Neural cell (in vitro differentiated cells): ENCODE measurements at regions not wholly inside any gene's neighbourhood (a gene's known extent, or its start where the extent isn't known, plus 50 kb on each side); places are given as distances from the start of the nearest gene placed in this dataset.

Experiments
- H2AFZ ChIP-seq: fragments of 200-600, 300-800 bp; sonication (generic), shearing (Covaris generic); 2 replicates; pipeline ENCODE4 v1.6.0; 2014; ENCODE audit warnings: low read depth, mild to moderate bottlenecking, antibody characterized with exemption, low read length, moderate library complexity
- H3F3A ChIP-seq: fragments of 200-600 bp; shearing (Covaris generic); 2 replicates; pipeline ENCODE4 v1.6.1; 2016; ENCODE audit warnings: mild to moderate bottlenecking, moderate library complexity, mixed read lengths, antibody characterized with exemption, low read length; ENCODE audit not compliant: insufficient read depth, poor library complexity, severe bottlenecking
- H3K27ac ChIP-seq: fragments of 200-600, 300-800 bp; sonication (generic), shearing (Covaris generic); 2 replicates; pipeline ENCODE4 v1.5.1; 2014; ENCODE audit warnings: mild to moderate bottlenecking, low read length, moderate library complexity
- H3K27me3 ChIP-seq: fragments of 300-800, 200-600 bp; sonication (generic), shearing (Covaris generic); 2 replicates; pipeline ENCODE4 v1.6.0; 2014; ENCODE audit warnings: mild to moderate bottlenecking, low read depth, low read length, moderate library complexity; ENCODE audit not compliant: insufficient read depth
- H3K36me3 ChIP-seq: fragments of 300-800, 200-600 bp; sonication (generic), shearing (Covaris generic); 2 replicates; pipeline ENCODE4 v1.5.1; 2014; ENCODE audit warnings: mild to moderate bottlenecking, antibody characterized with exemption, low read length, moderate library complexity; ENCODE audit not compliant: insufficient read depth
- H3K4me2 ChIP-seq: fragments of 300-800, 200-600 bp; sonication (generic), shearing (Covaris generic); 2 replicates; pipeline ENCODE4 v1.6.0; 2014; ENCODE audit warnings: mild to moderate bottlenecking, low read length
- H3K4me3 ChIP-seq: fragments of 300-800, 200-600 bp; sonication (generic), shearing (Covaris generic); 2 replicates; pipeline ENCODE4 v1.5.1; 2014; ENCODE audit warnings: mild to moderate bottlenecking, low read length, moderate library complexity
- H3K79me2 ChIP-seq: fragments of 200-600 bp; shearing (Covaris generic); replicated peaks from 2 replicates; pipeline ENCODE4 v1.6.0; 2014; ENCODE audit warnings: mild to moderate bottlenecking, low read length, moderate library complexity; ENCODE audit not compliant: insufficient read depth
- H3K9ac ChIP-seq: fragments of 300-800, 200-600 bp; sonication (generic), shearing (Covaris generic); 2 replicates; pipeline ENCODE4 v1.6.1; 2016; ENCODE audit warnings: mild to moderate bottlenecking, low read length, mixed read lengths
- H3K9me2 ChIP-seq: fragments of 200-600 bp; shearing (Covaris generic); 2 replicates; pipeline ENCODE4 v1.6.1; 2016; ENCODE audit warnings: mild to moderate bottlenecking, low read length, mixed read lengths; ENCODE audit not compliant: insufficient read depth
- H3K9me3 ChIP-seq: fragments of 200-600, 300-800 bp; sonication (generic), shearing (Covaris generic); 2 replicates; pipeline ENCODE4 v1.6.1; 2016; ENCODE audit warnings: mild to moderate bottlenecking, mixed run types, low read length, moderate library complexity, mixed read lengths
- H4K20me1 ChIP-seq: fragments of 200-600 bp; shearing (Covaris generic); 2 replicates; pipeline ENCODE4 v1.6.1; 2016; ENCODE audit warnings: mild to moderate bottlenecking, mixed run types; ENCODE audit not compliant: insufficient read depth
- EP300 ChIP-seq: fragments of 450-650 bp; conservative IDR thresholded peaks from 2 replicates; pipeline ENCODE4 v1.6.1; 2014; ENCODE audit warnings: antibody characterized with exemption, mild to moderate bottlenecking, moderate library complexity; ENCODE audit not compliant: poor library complexity, severe bottlenecking
- EZH2 ChIP-seq: fragments of 200-600, 300-800 bp; shearing (Covaris generic), sonication (generic); IDR thresholded peaks from 2 replicates; pipeline ENCODE4 v1.6.1; 2014; ENCODE audit warnings: antibody characterized with exemption, low read length, borderline replicate concordance, mild to moderate bottlenecking; ENCODE audit not compliant: insufficient read depth, poor library complexity, severe bottlenecking
- MXI1 ChIP-seq: fragments of 450-650 bp; conservative IDR thresholded peaks from 2 replicates; pipeline ENCODE4 v1.6.1; 2014; ENCODE audit warnings: antibody characterized with exemption, mild to moderate bottlenecking; ENCODE audit not compliant: poor library complexity, severe bottlenecking
- POLR2AphosphoS5 ChIP-seq: IDR thresholded peaks from 2 replicates; pipeline ENCODE4 v1.6.1; 2012
- RAD21 ChIP-seq: fragments of 450-650 bp; conservative IDR thresholded peaks from 2 replicates; pipeline ENCODE4 v1.6.1; 2014; ENCODE audit warnings: antibody characterized with exemption, mild to moderate bottlenecking, moderate library complexity
- SMC3 ChIP-seq: fragments of 450-650 bp; conservative IDR thresholded peaks from 2 replicates; pipeline ENCODE4 v1.6.1; 2014; ENCODE audit warnings: antibody characterized with exemption, mild to moderate bottlenecking, moderate library complexity; ENCODE audit not compliant: poor library complexity
- TAF1 ChIP-seq: IDR thresholded peaks from 2 replicates; pipeline ENCODE4 v1.6.1; 2012; ENCODE audit warnings: low read depth
- TF ChIP-seq, protein P1 (sequence below): IDR thresholded peaks from 2 replicates; pipeline ENCODE4 v1.6.1; 2012; ENCODE audit warnings: borderline replicate concordance
- TF ChIP-seq, protein P2 (sequence below): fragments of 450-650 bp; IDR thresholded peaks from 2 replicates; pipeline ENCODE4 v1.5.1; 2014; ENCODE audit warnings: antibody characterized with exemption, mild to moderate bottlenecking, moderate library complexity; ENCODE audit not compliant: poor library complexity, severe bottlenecking

DNA sequence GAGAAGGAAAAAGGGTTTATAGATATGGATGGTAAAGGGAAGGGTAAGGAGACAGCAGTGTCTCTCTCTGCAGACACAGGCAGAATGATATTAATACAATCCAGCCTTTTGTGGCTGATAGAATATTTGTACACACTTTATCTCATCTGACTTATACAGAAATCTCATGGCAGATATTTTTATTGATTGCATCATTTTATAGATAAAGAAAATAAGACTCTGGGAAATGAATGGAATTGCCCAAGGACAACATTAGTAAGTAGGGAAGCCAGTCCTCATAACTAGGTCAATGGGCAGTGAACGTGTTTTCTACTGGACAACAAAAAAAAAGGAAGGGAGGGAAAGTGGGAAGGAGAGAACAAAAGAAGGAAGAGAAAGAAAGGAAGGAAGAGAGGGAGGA lies 236.4 kb upstream of the EPHA4 start:
- H3K9me2 ChIP-seq = no peaks in the 10 kb centered on the region

DNA sequence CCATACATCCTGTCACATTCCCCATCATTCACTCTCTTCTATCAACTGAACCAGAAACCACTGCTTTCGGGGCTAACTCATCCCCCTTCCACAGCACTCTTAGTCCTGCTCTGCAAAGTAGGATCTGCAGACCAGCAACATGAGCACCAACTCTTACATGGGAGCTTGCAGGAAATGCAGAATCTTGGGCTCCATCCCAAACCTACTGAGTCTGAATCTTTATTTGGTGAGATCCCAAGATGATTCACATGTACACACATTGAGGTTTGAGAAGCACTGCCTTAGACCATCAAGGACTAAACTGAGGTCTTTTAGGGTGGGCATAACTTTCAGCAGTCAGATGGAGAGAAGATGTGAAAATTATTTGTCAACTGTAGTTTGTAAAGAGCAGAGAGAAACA lies 235.6 kb upstream of the EPHA4 start:
- Histone ChIP-seq H2AFZ (no peak overlapping the region), H4K20me1 (no peaks in the 10 kb centered on the region), H3K36me3 (no peaks in the 10 kb centered on the region), H3K9me3 (no peaks in the 10 kb centered on the region), H3F3A (no peaks in the 10 kb centered on the region), H3K9me2 (no peaks in the 10 kb centered on the region), H3K4me2 (no peak overlapping the region), H3K4me3 (no peak overlapping the region), H3K27me3 (no peaks in the 10 kb centered on the region), H3K9ac (no peak overlapping the region), H3K27ac (no peak overlapping the region), H3K79me2 (no peaks in the 10 kb centered on the region)
- TF ChIP-seq, protein P1, sequence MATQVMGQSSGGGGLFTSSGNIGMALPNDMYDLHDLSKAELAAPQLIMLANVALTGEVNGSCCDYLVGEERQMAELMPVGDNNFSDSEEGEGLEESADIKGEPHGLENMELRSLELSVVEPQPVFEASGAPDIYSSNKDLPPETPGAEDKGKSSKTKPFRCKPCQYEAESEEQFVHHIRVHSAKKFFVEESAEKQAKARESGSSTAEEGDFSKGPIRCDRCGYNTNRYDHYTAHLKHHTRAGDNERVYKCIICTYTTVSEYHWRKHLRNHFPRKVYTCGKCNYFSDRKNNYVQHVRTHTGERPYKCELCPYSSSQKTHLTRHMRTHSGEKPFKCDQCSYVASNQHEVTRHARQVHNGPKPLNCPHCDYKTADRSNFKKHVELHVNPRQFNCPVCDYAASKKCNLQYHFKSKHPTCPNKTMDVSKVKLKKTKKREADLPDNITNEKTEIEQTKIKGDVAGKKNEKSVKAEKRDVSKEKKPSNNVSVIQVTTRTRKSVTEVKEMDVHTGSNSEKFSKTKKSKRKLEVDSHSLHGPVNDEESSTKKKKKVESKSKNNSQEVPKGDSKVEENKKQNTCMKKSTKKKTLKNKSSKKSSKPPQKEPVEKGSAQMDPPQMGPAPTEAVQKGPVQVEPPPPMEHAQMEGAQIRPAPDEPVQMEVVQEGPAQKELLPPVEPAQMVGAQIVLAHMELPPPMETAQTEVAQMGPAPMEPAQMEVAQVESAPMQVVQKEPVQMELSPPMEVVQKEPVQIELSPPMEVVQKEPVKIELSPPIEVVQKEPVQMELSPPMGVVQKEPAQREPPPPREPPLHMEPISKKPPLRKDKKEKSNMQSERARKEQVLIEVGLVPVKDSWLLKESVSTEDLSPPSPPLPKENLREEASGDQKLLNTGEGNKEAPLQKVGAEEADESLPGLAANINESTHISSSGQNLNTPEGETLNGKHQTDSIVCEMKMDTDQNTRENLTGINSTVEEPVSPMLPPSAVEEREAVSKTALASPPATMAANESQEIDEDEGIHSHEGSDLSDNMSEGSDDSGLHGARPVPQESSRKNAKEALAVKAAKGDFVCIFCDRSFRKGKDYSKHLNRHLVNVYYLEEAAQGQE = no peak
- TF ChIP-seq EP300 (no peak), SMC3 (no peak), EZH2 (no peak), TAF1 (no peak), POLR2AphosphoS5 (no peak), RAD21 (no peak), MXI1 (no peak)
- TF ChIP-seq, protein P2, sequence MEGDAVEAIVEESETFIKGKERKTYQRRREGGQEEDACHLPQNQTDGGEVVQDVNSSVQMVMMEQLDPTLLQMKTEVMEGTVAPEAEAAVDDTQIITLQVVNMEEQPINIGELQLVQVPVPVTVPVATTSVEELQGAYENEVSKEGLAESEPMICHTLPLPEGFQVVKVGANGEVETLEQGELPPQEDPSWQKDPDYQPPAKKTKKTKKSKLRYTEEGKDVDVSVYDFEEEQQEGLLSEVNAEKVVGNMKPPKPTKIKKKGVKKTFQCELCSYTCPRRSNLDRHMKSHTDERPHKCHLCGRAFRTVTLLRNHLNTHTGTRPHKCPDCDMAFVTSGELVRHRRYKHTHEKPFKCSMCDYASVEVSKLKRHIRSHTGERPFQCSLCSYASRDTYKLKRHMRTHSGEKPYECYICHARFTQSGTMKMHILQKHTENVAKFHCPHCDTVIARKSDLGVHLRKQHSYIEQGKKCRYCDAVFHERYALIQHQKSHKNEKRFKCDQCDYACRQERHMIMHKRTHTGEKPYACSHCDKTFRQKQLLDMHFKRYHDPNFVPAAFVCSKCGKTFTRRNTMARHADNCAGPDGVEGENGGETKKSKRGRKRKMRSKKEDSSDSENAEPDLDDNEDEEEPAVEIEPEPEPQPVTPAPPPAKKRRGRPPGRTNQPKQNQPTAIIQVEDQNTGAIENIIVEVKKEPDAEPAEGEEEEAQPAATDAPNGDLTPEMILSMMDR = no peak

More for the DNA sequence above, 236.4 kb upstream of the EPHA4 start:
- no peak overlapping the region for H2AFZ ChIP-seq
- H3K4me2 ChIP-seq = no peak overlapping the region
- H3K4me3 ChIP-seq = no peak overlapping the region
- H3K9me3 ChIP-seq = no peaks in the 10 kb centered on the region
- H3K27me3 ChIP-seq = no peaks in the 10 kb centered on the region
- H3K79me2 ChIP-seq = no peaks in the 10 kb centered on the region
- TF ChIP-seq SMC3 (no peak), TAF1 (no peak), EZH2 (no peak), RAD21 (no peak), MXI1 (no peak), EP300 (no peak), POLR2AphosphoS5 (no peak)
- TF ChIP-seq, protein P1 = no peak
- TF ChIP-seq, protein P2 = no peak
- H3K27ac ChIP-seq = no peak overlapping the region
- no peaks in the 10 kb centered on the region for H4K20me1 ChIP-seq
- no peak overlapping the region for H3K9ac ChIP-seq
- no peaks in the 10 kb centered on the region for H3K36me3 ChIP-seq
- H3F3A ChIP-seq = no peaks in the 10 kb centered on the region
